Spinal cord (tissue), 9 donors: ENCODE measurements at regions not wholly inside any gene's neighbourhood (a gene's known extent, or its start where the extent isn't known, plus 50 kb on each side); places are given as distances from the start of the nearest gene placed in this dataset.

Experiments used
- DNase-seq, 6 donors: peaks; one replicate each; pipeline versions ENCODE4 v3.0.0 to v3.0.0-alpha.2; 2013 to 2015; ENCODE audit warnings: low spot score in 6 of 6, low read depth in 4 of 6
- H3K27ac ChIP-seq: one replicate; pipeline ENCODE4 v1.5.1; 2013; ENCODE audit warnings: low read depth, low read length, control low read depth
- H3K27me3 ChIP-seq: one replicate; pipeline ENCODE4 v1.6.1; 2013; ENCODE audit warnings: low read length; ENCODE audit not compliant: control insufficient read depth, insufficient read depth
- H3K36me3 ChIP-seq: one replicate; pipeline ENCODE4 v1.6.1; 2013; ENCODE audit warnings: low read length; ENCODE audit not compliant: control insufficient read depth, insufficient read depth
- H3K4me1 ChIP-seq: one replicate; pipeline ENCODE4 v1.6.1; 2013; ENCODE audit warnings: low read length; ENCODE audit not compliant: control insufficient read depth, insufficient read depth
- H3K4me3 ChIP-seq: one replicate; pipeline ENCODE4 v1.5.1; 2013; ENCODE audit warnings: low read depth, low read length, control low read depth
- H3K9me3 ChIP-seq: one replicate; pipeline ENCODE4 v1.6.1; 2013; ENCODE audit warnings: low read length; ENCODE audit not compliant: control insufficient read depth, insufficient read depth
- WGBS: methylation state at CpG from one replicate; pipeline ENCODE4 v1.1.5; 2013; ENCODE audit warnings: missing lambda C conversion rate; ENCODE audit not compliant: insufficient coverage; 5-methylcytosine and 5-hydroxymethylcytosine counted together
- donor health status: healthy.

DNA sequence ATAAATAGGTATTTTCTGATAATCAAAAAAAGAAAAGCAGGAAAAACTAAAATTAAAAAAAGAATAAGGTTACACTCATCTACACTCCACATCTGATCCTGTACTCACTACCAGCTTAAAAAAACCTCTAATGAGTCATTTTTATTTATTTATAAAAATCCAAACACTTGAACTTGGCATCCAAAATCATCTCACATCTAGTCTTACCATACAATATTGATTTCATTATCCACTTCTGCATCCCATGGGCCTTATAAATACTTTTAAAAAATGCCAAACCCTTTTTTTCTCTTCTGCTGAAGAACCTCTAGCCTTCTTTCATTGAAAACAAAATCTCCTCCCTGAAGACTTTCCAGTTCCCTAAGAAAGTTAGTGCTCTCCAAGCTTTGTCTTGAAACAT is 109.7 kb downstream of the TMTC3 start:
- Histone ChIP-seq H3K27ac (no peak overlapping the region), H3K4me3 (no peak overlapping the region), H3K4me1 (no peaks in the 10 kb centered on the region), H3K27me3 (no peaks in the 10 kb centered on the region), H3K9me3 (no peaks in the 10 kb centered on the region), H3K36me3 (no peaks in the 10 kb centered on the region)
- DNase-seq, result no peak

DNA sequence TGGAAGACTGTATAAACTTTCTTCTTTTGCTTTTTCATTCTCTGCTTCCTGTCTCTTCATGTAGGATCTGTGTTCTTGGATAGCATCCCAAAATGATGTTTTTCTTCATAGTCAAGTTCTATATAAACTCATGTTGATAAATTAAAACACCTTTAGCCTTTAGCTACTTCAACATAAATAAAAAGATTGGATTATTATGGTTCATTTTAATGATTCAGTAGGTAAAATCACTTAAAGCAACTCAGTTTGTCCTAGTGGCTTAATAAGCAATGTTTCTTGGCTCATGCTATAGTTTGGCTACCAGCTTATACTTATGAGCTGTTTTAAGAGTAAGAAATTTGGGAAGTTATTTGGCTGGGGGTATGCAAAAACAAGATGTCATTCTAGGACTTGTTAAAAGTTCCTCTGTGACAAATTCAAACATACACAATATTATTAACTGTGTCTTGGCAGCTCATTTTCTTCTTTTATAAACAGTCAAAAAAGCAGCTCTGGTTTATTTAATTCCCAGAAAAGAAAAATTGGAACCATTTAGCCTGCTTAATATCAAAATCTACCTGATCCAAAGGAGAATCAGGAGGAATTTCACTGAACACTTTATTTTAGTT is 111.4 kb downstream of the TMTC3 start:
- H3K36me3 ChIP-seq, result no peaks in the 10 kb centered on the region

DNA sequence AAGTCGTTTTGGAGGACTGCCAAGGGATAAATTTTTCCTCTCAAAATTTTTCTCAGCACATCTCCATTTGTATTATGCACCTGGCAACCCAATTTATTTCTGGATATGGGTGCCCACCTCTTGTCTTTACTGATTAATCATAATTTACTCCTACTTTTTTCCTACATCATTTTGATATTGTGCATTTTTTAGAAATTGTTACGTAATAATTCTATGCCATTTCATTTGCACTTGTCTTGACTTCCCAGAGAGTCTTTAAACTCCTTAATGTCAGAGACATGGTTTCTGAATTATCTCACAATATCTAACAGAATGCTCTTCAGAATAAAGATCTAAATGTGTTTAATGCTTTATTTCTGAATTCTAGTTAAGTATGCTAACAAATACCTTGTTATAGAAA is 113.1 kb downstream of the TMTC3 start:
- H3K4me3 ChIP-seq, result no peak overlapping the region
- no peak overlapping the region for H3K27ac ChIP-seq
- H3K36me3 ChIP-seq, result no peaks in the 10 kb centered on the region
- no peaks in the 10 kb centered on the region for H3K27me3 ChIP-seq
- no peak for DNase-seq
- no peaks in the 10 kb centered on the region for H3K9me3 ChIP-seq
- no peaks in the 10 kb centered on the region for H3K4me1 ChIP-seq
- WGBS, result no CpG with 5 or more reads among the region's 2 CpGs

More for the DNA sequence above, 111.4 kb downstream of the TMTC3 start:
- Histone ChIP-seq H3K27me3 (no peaks in the 10 kb centered on the region), H3K9me3 (no peaks in the 10 kb centered on the region), H3K4me1 (no peaks in the 10 kb centered on the region), H3K27ac (no peak overlapping the region), H3K4me3 (no peak overlapping the region)
- peak in 1 of 6 donors; percentile 19 for DNase-seq

DNA sequence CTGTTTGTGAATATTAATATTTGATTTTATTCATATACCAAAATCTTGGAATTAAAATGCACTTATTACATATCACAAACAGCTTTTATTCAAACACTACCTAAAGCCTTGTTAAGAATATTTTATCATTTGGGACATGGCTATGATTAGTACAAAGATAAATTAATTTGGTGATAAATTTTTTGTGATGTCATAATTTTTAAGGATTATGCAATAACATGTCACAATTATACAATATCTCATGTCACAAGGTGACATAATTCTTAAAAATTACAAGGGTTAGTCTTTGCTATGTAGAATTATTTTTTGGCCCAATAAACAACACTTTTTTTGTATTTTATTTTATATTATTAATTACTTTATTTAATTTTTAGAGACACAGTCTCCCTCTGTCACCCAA is 113.7 kb downstream of the TMTC3 start:
- H3K27ac ChIP-seq, result no peak overlapping the region
- no peaks in the 10 kb centered on the region for H3K36me3 ChIP-seq
- H3K27me3 ChIP-seq, result no peaks in the 10 kb centered on the region
- H3K4me1 ChIP-seq, result no peaks in the 10 kb centered on the region
- H3K4me3 ChIP-seq, result no peak overlapping the region
- H3K9me3 ChIP-seq, result no peaks in the 10 kb centered on the region
- DNase-seq, result no peak

DNA sequence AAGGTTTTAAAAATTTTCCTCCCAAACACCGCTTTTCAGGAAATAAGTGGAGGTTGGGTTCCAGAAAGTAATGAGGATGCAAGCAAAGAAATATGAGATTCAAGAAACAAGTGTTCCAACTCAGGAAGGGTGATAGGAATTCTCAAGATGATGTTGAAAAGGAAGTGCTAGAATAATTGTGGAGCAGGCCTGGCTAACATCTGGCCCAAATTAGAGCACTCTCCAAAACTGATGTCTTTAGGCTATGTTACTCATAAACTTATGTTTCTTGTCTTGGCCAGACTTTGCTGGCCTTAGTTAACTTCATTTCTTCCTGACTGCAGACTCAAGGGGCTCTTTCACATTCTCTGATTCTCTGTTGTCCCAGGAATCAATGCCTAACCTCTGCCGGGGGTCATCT is 116.3 kb downstream of the TMTC3 start:
- Histone ChIP-seq H3K4me3 (no peak overlapping the region), H3K27me3 (no peaks in the 10 kb centered on the region), H3K27ac (no peak overlapping the region), H3K36me3 (no peaks in the 10 kb centered on the region), H3K9me3 (no peaks in the 10 kb centered on the region), H3K4me1 (no peaks in the 10 kb centered on the region)
- WGBS, result 86% methylated on average over 1 of the region's 2 CpGs
- DNase-seq, result no peak

DNA sequence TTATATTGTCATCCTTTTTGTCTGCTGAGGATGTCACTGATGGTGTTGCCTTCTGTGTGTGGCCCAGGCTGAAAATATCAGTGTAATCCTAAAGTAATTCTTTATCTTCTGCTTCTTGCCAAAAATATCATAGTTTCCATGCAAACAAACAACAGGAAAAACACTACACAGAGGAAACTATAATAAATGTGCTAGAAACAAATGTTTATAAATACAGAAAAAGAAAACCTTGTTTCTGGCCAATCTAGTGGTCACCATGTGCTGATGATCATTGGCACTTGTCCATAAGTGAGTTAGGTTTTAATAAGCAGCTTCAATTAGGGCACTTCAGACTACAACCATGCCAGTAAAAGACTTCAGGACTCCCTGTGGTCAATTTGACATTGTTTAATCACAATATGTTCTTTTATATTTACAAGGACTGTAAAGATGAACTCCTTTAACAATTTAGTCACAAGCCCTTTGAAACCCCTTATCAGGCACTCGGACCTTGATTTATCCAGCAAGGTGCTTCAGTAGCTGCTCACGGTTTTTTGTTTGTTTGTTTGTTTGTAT is 124.8 kb downstream of the TMTC3 start:
- no peak overlapping the region for H3K4me3 ChIP-seq
- H3K27me3 ChIP-seq, result no peaks in the 10 kb centered on the region
- H3K4me1 ChIP-seq, result no peaks in the 10 kb centered on the region
- H3K36me3 ChIP-seq, result no peaks in the 10 kb centered on the region
- no CpG with 5 or more reads among the region's 2 CpGs for WGBS
- no peak overlapping the region for H3K27ac ChIP-seq
- H3K9me3 ChIP-seq, result no peaks in the 10 kb centered on the region
- DNase-seq, result peak in 1 of 6 donors; percentile 7

GRCh38 chr12:88267630-88268029 is 125.5 kb downstream of the TMTC3 start:
- no peaks in the 10 kb centered on the region for H3K36me3 ChIP-seq

GRCh38 chr12:88272456-88272855 is 130.3 kb downstream of the TMTC3 start:
- no peak overlapping the region for H3K4me3 ChIP-seq
- WGBS, result no CpG with 5 or more reads among the region's 4 CpGs
- DNase-seq, result no peak
- no peak overlapping the region for H3K27ac ChIP-seq
- H3K27me3 ChIP-seq, result no peaks in the 10 kb centered on the region
- no peaks in the 10 kb centered on the region for H3K9me3 ChIP-seq
- no peaks in the 10 kb centered on the region for H3K4me1 ChIP-seq
- H3K36me3 ChIP-seq, result no peaks in the 10 kb centered on the region

More at GRCh38 chr12:88267630-88268029, 125.5 kb downstream of the TMTC3 start:
- no peak for DNase-seq
- H3K4me1 ChIP-seq, result no peaks in the 10 kb centered on the region
- no CpG with 5 or more reads among the region's 2 CpGs for WGBS
- no peaks in the 10 kb centered on the region for H3K9me3 ChIP-seq
- no peaks in the 10 kb centered on the region for H3K27me3 ChIP-seq
- no peak overlapping the region for H3K4me3 ChIP-seq
- H3K27ac ChIP-seq, result no peak overlapping the region

DNA sequence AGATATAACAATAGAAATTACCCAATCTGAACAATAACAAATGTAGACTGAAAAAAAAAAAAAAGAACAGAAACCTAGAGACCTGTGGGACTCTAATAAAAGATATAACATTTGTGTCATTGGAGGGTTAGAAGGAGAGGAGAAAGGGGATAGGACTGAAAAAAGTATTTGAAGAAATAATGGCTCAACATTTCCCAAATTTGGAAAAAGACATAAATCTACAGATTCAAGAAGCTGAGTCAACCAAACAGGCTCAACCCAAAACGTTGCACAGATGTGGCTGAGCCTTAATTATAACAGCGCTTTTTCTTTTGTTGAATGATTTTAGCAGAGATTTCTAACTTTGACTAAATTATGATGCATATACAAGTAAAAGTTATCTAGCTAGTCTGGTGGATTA is 131.3 kb downstream of the TMTC3 start:
- no peaks in the 10 kb centered on the region for H3K4me1 ChIP-seq
- H3K27me3 ChIP-seq, result no peaks in the 10 kb centered on the region
- DNase-seq, result no peak
- WGBS, result no CpG with 5 or more reads among the region's 2 CpGs
- H3K27ac ChIP-seq, result no peak overlapping the region
- no peaks in the 10 kb centered on the region for H3K36me3 ChIP-seq
- H3K9me3 ChIP-seq, result no peaks in the 10 kb centered on the region
- H3K4me3 ChIP-seq, result no peak overlapping the region

DNA sequence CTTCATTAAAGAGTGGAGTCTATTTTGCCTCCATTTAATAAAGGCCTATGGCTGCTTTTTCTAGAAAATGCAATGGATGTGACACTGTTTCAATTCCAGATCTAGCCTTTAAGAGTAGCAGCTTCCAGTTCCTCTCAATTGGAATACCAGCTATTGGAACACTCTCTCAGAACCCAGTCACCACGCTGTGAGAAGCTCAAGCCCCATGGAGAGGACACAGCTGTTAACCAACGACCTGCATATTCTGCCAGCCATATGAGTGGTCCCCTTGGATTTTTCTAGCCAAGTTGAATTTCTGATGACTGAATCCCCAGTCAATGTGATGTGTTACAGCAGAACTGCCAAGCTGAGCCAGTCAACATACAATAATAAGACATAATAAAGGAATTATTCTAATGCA is 131.8 kb downstream of the TMTC3 start:
- H3K27me3 ChIP-seq, result no peaks in the 10 kb centered on the region
- WGBS, result 64% methylated on average over 2 of the region's 2 CpGs
- H3K9me3 ChIP-seq, result no peaks in the 10 kb centered on the region
- H3K4me3 ChIP-seq, result no peak overlapping the region
- H3K36me3 ChIP-seq, result no peaks in the 10 kb centered on the region
- no peak overlapping the region for H3K27ac ChIP-seq
- no peaks in the 10 kb centered on the region for H3K4me1 ChIP-seq
- peak in 1 of 6 donors; percentile 38 for DNase-seq
